OCI-LY3 (cell line): ENCODE measurements at regions not wholly inside any gene's neighbourhood (a gene's known extent, or its start where the extent isn't known, plus 50 kb on each side); places are given as distances from the start of the nearest gene placed in this dataset.
"Not testable (repeated sequence)": the region's sequence is repeated elsewhere in the genome, so short reads cannot be mapped to it uniquely, and the experiment has no call there.

Experiments
- H2AFZ ChIP-seq: fragments of 200-600, 300-600 bp; shearing (Covaris generic); 2 replicates; pipeline ENCODE4 v1.6.0; 2014; ENCODE audit warnings: antibody characterized with exemption, low read depth, low read length
- H3K27ac ChIP-seq: fragments of 200-600, 300-600 bp; sonication (generic); 2 replicates; pipeline ENCODE4 v1.5.1; 2014; ENCODE audit warnings: mild to moderate bottlenecking, low read length, moderate library complexity, mixed read lengths
- H3K27me3 ChIP-seq: fragments of 200-600, 300-600 bp; sonication (generic); 2 replicates; pipeline ENCODE4 v1.6.1; 2014; ENCODE audit warnings: low read depth, low read length, mixed read lengths
- H3K36me3 ChIP-seq: fragments of 200-600, 300-600 bp; sonication (generic); replicated peaks from 2 replicates; pipeline ENCODE3; 2014; ENCODE audit warnings: low read depth, low read length, mixed read lengths
- H3K4me1 ChIP-seq: fragments of 300-600, 200-600 bp; sonication (generic); 2 replicates; pipeline ENCODE4 v1.6.1; 2014; ENCODE audit warnings: low read length, mixed read lengths
- H3K4me2 ChIP-seq: fragments of 200-600, 300-600 bp; sonication (generic); 2 replicates; pipeline ENCODE4 v1.6.1; 2014; ENCODE audit warnings: low read length, mixed read lengths
- H3K4me3 ChIP-seq: fragments of 300-600, 200-600 bp; sonication (generic); 2 replicates; pipeline ENCODE4 v1.5.1; 2014; ENCODE audit warnings: antibody characterized with exemption, mild to moderate bottlenecking, low read length, moderate library complexity
- H3K79me2 ChIP-seq: fragments of 300-600, 200-600 bp; shearing (Covaris generic); 2 replicates; pipeline ENCODE4 v1.6.1; 2014; ENCODE audit warnings: mild to moderate bottlenecking, low read length, mixed read lengths
- H3K9ac ChIP-seq: fragments of 300-600, 200-600 bp; shearing (Covaris generic); 2 replicates; pipeline ENCODE4 v1.6.0; 2014; ENCODE audit warnings: mild to moderate bottlenecking, low read length, moderate library complexity
- H3K9me3 ChIP-seq: fragments of 200-600, 300-600 bp; shearing (Covaris generic); 2 replicates; pipeline ENCODE4 v1.6.1; 2014; ENCODE audit warnings: low read length, mixed read lengths; ENCODE audit not compliant: insufficient read depth
- H4K20me1 ChIP-seq: fragments of 200-600, 300-600 bp; sonication (generic); 2 replicates; pipeline ENCODE4 v1.6.1; 2016; ENCODE audit warnings: low read length, mixed read lengths; ENCODE audit not compliant: insufficient read depth
- CTCF ChIP-seq: fragments of 200-600, 300-600 bp; sonication (generic); IDR thresholded peaks from 2 replicates; pipeline ENCODE4 v1.5.1; 2014; ENCODE audit warnings: antibody characterized with exemption, low read length, low read depth
- EZH2phosphoT487 ChIP-seq: fragments of 200-600 bp; shearing (Covaris generic); IDR thresholded peaks from 2 replicates; pipeline ENCODE4 v1.6.1; 2018; ENCODE audit warnings: antibody characterized with exemption, mixed run types, low read depth

- no peaks in the 10 kb centered on the region for H3K36me3 ChIP-seq
- H3K79me2 ChIP-seq, result no peaks in the 10 kb centered on the region
- H3K4me2 ChIP-seq, result peak overlapping the region; percentile 82
- peak overlapping the region; percentile 96; the same call in 1 of the 2 replicates for H2AFZ ChIP-seq
- H3K9ac ChIP-seq, result peak overlapping the region; percentile 56; the same call in 1 of the 2 replicates
- peaks cover 22% of the 10 kb centered on the region for H3K4me1 ChIP-seq
- H4K20me1 ChIP-seq, result no peaks in the 10 kb centered on the region
- H3K27ac ChIP-seq, result no peak overlapping the region
- H3K4me3 ChIP-seq, result peak overlapping the region; percentile 71; the same call in 1 of the 2 replicates
- 0 out of 2 replicates have a peak, but pooled peaks cover 5% of the 10 kb centered on the region for H3K9me3 ChIP-seq
- TF ChIP-seq EZH2phosphoT487, result no peak
- TF ChIP-seq CTCF, result no peak
- H3K27me3 ChIP-seq, result no peaks in the 10 kb centered on the region
These were observed 199.9 kb upstream of the AHR start for GRCh38 chr7:17098515-17098914.

GRCh38 chr7:17099083-17099973 lies 199.1 kb upstream of the AHR start:
- Histone ChIP-seq H3K36me3 (no peaks in the 10 kb centered on the region), H3K9me3 (0 out of 2 replicates have a peak, but pooled peaks cover 5% of the 10 kb centered on the region), H4K20me1 (no peaks in the 10 kb centered on the region), H3K4me3 (no peak overlapping the region), H3K4me1 (peaks cover 20% of the 10 kb centered on the region), H3K79me2 (no peaks in the 10 kb centered on the region), H2AFZ (no peak overlapping the region), H3K9ac (no peak overlapping the region), H3K27me3 (no peaks in the 10 kb centered on the region), H3K27ac (no peak overlapping the region), H3K4me2 (no peak overlapping the region)
- TF ChIP-seq CTCF (no peak), EZH2phosphoT487 (no peak)

GRCh38 chr7:17099974-17100509 lies 198.4 kb upstream of the AHR start:
- H3K4me3 ChIP-seq, H3K4me2 ChIP-seq, H3K9ac ChIP-seq, H3K36me3 ChIP-seq, H3K27me3 ChIP-seq, H3K27ac ChIP-seq, H3K79me2 ChIP-seq, H4K20me1 ChIP-seq, H2AFZ ChIP-seq, H3K9me3 ChIP-seq: not testable (repeated sequence)
- H3K4me1 ChIP-seq, result peaks cover 20% of the 10 kb centered on the region

- Histone ChIP-seq H3K4me1 (peaks cover 20% of the 10 kb centered on the region), H2AFZ (no peak overlapping the region), H3K9ac (no peak overlapping the region), H3K27me3 (no peaks in the 10 kb centered on the region), H3K4me3 (no peak overlapping the region), H3K27ac (no peak overlapping the region), H3K36me3 (no peaks in the 10 kb centered on the region), H4K20me1 (no peaks in the 10 kb centered on the region), H3K4me2 (no peak overlapping the region), H3K79me2 (no peaks in the 10 kb centered on the region), H3K9me3 (0 out of 2 replicates have a peak, but pooled peaks cover 5% of the 10 kb centered on the region)
- TF ChIP-seq CTCF, result no peak
- TF ChIP-seq EZH2phosphoT487, result no peak
These were observed 197.2 kb upstream of the AHR start for GRCh38 chr7:17101207-17101696.
